K562 (cell line): ENCODE measurements at regions not wholly inside any gene's neighbourhood (a gene's known extent, or its start where the extent isn't known, plus 50 kb on each side); places are given as distances from the start of the nearest gene placed in this dataset.

ENCODE experiments used
- BMI1 ChIP-seq: fragments of 150-350 bp; IDR thresholded peaks from 2 replicates; pipeline ENCODE4 v1.6.1; 2014; ENCODE audit warnings: low read length
- EP300 ChIP-seq: IDR thresholded peaks from 2 replicates; pipeline ENCODE4 v1.6.1; 2012; ENCODE audit warnings: low read length, improper control_type of control experiment
- EZH2 ChIP-seq: IDR thresholded peaks from 2 replicates; pipeline ENCODE4 v1.6.1; 2012; ENCODE audit warnings: low read depth, mild to moderate bottlenecking, inconsistent platforms, low read length, borderline replicate concordance
- JUN ChIP-seq, 2 experiments: sonication (generic) in 1 of 2; formaldehyde crosslinking in 1 of 2; IDR thresholded peaks; 2 replicates each; pipeline versions ENCODE4 v1.6.1 to v1.8.0; 2012 to 2022; ENCODE audit warnings: borderline replicate concordance in 2 of 2, mild to moderate bottlenecking in 2 of 2, improper control_type of control experiment in 1 of 2, low read depth in 1 of 2, low read length in 1 of 2, missing genetic modification reagents in 1 of 2
- JUNB ChIP-seq: fragments of 450-650 bp; formaldehyde crosslinking; conservative IDR thresholded peaks from 2 replicates; pipeline ENCODE4 v1.4.0; 2020; ENCODE audit warnings: mild to moderate bottlenecking
- NRF1 ChIP-seq, 2 experiments: fragments of 450-650 bp; IDR thresholded peaks in 1 of 2; conservative IDR thresholded peaks in 1 of 2; 2 replicates each; pipeline ENCODE4 v1.6.1; 2014; ENCODE audit warnings: mild to moderate bottlenecking in 2 of 2
- SP1 ChIP-seq: sonication (generic); formaldehyde crosslinking; IDR thresholded peaks from 2 replicates; pipeline ENCODE4 v1.8.1; 2022; ENCODE audit warnings: mild to moderate bottlenecking, missing genetic modification reagents
- SP2 ChIP-seq: IDR thresholded peaks from 2 replicates; pipeline ENCODE4 v1.6.1; 2011; ENCODE audit warnings: mild to moderate bottlenecking, low read depth, low read length, moderate library complexity; ENCODE audit not compliant: poor library complexity, severe bottlenecking; ENCODE audit errors: extremely low read depth
- SRSF9 ChIP-seq: fragments of 200-400 bp; formaldehyde crosslinking; IDR thresholded peaks from 2 replicates; pipeline ENCODE4 v1.6.1; 2017; ENCODE audit warnings: low read depth, low read length, borderline replicate concordance
- TF ChIP-seq, protein P1 (sequence below): sonication (generic); formaldehyde crosslinking; IDR thresholded peaks from 2 replicates; pipeline ENCODE4 v1.8.0; 2023; ENCODE audit warnings: mild to moderate bottlenecking, missing genetic modification reagents
- TF ChIP-seq, protein P2 (sequence below): sonication (generic); formaldehyde crosslinking; IDR thresholded peaks from 2 replicates; pipeline ENCODE4 v1.9.0; 2022; ENCODE audit warnings: mild to moderate bottlenecking, missing genetic modification reagents
- TF ChIP-seq, protein P3 (sequence below), 3 experiments: fragments of 200-800 bp in 1 of 3; sonication (Bioruptor generic) in 1 of 3; sonication (generic) in 1 of 3; formaldehyde crosslinking in 1 of 3; IDR thresholded peaks; 2 replicates each; pipeline versions ENCODE4 v1.6.1 to v1.8.0; 2016 to 2022; ENCODE audit warnings: mild to moderate bottlenecking in 2 of 3, missing compliant biosample characterization in 2 of 3, missing genetic modification characterization in 2 of 3, missing genetic modification reagents in 1 of 3
- TF ChIP-seq, protein P4 (sequence below): sonication (generic); formaldehyde crosslinking; IDR thresholded peaks from 2 replicates; pipeline ENCODE4 v1.8.1; 2022; ENCODE audit warnings: missing genetic modification reagents

DNA sequence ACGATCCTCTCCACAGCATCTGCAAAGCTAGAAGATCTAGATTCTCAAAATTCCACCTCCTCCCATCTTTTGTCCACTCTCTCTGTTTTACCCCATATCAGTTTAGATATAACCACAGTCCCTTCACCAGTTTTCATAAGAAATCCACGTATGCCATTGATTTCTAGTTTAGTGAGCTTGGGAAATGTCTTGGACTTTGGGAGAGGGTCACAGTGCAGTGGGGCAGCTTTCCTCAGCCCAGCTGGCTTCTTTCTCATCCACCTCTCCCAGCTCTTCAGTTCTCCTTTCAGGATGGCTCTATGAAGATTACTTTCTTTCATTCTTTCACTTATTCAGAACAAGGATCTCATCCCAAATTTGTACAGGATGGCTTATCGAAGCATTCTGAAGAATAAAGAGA is 203.9 kb upstream of the ADCY2 start:
- no peak for TF ChIP-seq JUNB (CRISPR knock-in tag)
- no peak for TF ChIP-seq EP300
- TF ChIP-seq SP1: no peak
- TF ChIP-seq SP2: no peak
- TF ChIP-seq, protein P1, sequence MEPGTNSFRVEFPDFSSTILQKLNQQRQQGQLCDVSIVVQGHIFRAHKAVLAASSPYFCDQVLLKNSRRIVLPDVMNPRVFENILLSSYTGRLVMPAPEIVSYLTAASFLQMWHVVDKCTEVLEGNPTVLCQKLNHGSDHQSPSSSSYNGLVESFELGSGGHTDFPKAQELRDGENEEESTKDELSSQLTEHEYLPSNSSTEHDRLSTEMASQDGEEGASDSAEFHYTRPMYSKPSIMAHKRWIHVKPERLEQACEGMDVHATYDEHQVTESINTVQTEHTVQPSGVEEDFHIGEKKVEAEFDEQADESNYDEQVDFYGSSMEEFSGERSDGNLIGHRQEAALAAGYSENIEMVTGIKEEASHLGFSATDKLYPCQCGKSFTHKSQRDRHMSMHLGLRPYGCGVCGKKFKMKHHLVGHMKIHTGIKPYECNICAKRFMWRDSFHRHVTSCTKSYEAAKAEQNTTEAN: no peak
- TF ChIP-seq SRSF9: no peak
- no peak for TF ChIP-seq BMI1
- TF ChIP-seq, protein P2, sequence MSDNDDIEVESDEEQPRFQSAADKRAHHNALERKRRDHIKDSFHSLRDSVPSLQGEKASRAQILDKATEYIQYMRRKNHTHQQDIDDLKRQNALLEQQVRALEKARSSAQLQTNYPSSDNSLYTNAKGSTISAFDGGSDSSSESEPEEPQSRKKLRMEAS (CRISPR knock-in tag): no peak
- TF ChIP-seq, protein P3, sequence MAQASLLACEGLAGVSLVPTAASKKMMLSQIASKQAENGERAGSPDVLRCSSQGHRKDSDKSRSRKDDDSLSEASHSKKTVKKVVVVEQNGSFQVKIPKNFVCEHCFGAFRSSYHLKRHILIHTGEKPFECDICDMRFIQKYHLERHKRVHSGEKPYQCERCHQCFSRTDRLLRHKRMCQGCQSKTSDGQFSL (CRISPR knock-in tag; IDR thresholded peaks at IDR 0.05): no peak
- TF ChIP-seq, protein P3 (tag; IDR thresholded peaks at IDR 0.05): no peak
- no peak for TF ChIP-seq JUN (IDR thresholded peaks at IDR 0.05; ENCODE audit: borderline replicate concordance, low read depth, low read length)
- no peak for TF ChIP-seq JUN (CRISPR knock-in tag; IDR thresholded peaks at IDR 0.05; ENCODE audit: borderline replicate concordance)
- TF ChIP-seq EZH2: no peak
- TF ChIP-seq, protein P4, sequence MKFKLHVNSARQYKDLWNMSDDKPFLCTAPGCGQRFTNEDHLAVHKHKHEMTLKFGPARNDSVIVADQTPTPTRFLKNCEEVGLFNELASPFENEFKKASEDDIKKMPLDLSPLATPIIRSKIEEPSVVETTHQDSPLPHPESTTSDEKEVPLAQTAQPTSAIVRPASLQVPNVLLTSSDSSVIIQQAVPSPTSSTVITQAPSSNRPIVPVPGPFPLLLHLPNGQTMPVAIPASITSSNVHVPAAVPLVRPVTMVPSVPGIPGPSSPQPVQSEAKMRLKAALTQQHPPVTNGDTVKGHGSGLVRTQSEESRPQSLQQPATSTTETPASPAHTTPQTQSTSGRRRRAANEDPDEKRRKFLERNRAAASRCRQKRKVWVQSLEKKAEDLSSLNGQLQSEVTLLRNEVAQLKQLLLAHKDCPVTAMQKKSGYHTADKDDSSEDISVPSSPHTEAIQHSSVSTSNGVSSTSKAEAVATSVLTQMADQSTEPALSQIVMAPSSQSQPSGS: no peak
- no peak for TF ChIP-seq NRF1 (conservative IDR thresholded peaks at IDR 0.05 in 1 of 2, IDR thresholded peaks at IDR 0.05 in 1 of 2)
